Keratinocyte (primary cell): ENCODE measurements at regions not wholly inside any gene's neighbourhood (a gene's known extent, or its start where the extent isn't known, plus 50 kb on each side); places are given as distances from the start of the nearest gene placed in this dataset.
A peak's percentile ranks its signal among the peaks of the same experiment; 100 is the strongest.

Experiments used
- DNase-seq: peaks from one replicate; pipeline ENCODE4 v3.0.0-alpha.2; 2011; ENCODE audit warnings: low read depth, missing footprints, low spot score
- FAIRE-seq: peaks from 2 replicates; lab custom pipeline; 2011; peaks lifted over from hg19 to GRCh38; lab: Jason Lieb, UNC
- H2AFZ ChIP-seq: 2 replicates; pipeline ENCODE4 v1.6.0; 2012; ENCODE audit warnings: low read length, control low read depth, inconsistent platforms; ENCODE audit not compliant: control insufficient read depth
- H3K27ac ChIP-seq: 2 replicates; pipeline ENCODE4 v1.5.1; 2011; ENCODE audit warnings: low read length; ENCODE audit not compliant: control insufficient read depth, insufficient read depth
- H3K27me3 ChIP-seq: 3 replicates; pipeline ENCODE4 v1.6.0; 2011; ENCODE audit warnings: low read length; ENCODE audit not compliant: control insufficient read depth, insufficient read depth; ENCODE audit errors: extremely low read depth
- H3K36me3 ChIP-seq, 2 experiments: 2 replicates in 1 of 2; 3 replicates in 1 of 2; pipeline ENCODE4 v1.5.1; 2011; ENCODE audit warnings: low read length in 2 of 2, mild to moderate bottlenecking in 1 of 2; ENCODE audit not compliant: control insufficient read depth in 2 of 2, insufficient read depth in 2 of 2; ENCODE audit errors: extremely low read depth in 1 of 2
- H3K4me1 ChIP-seq: 3 replicates; pipeline ENCODE4 v1.5.1; 2011; ENCODE audit warnings: low read length; ENCODE audit not compliant: control insufficient read depth, insufficient read depth; ENCODE audit errors: extremely low read depth
- H3K4me2 ChIP-seq: 3 replicates; pipeline ENCODE4 v1.6.0; 2011; ENCODE audit warnings: low read depth, low read length; ENCODE audit not compliant: control insufficient read depth, insufficient read depth; ENCODE audit errors: extremely low read depth
- H3K4me3 ChIP-seq, 3 experiments: fragments of 200-600 bp in 1 of 3; sonication (generic) in 1 of 3; 2 replicates in 2 of 3; 3 replicates in 1 of 3; pipeline ENCODE4 v1.5.1; 2011 to 2016; ENCODE audit warnings: low read length in 3 of 3, mild to moderate bottlenecking in 3 of 3, control low read depth in 2 of 3, inconsistent platforms in 1 of 3, low read depth in 1 of 3, mixed read lengths in 1 of 3, mixed run types in 1 of 3, moderate library complexity in 1 of 3; ENCODE audit not compliant: control insufficient read depth in 2 of 3, insufficient read depth in 2 of 3; ENCODE audit errors: extremely low read depth in 1 of 3
- H3K79me2 ChIP-seq: 2 replicates; pipeline ENCODE4 v1.6.0; 2012; ENCODE audit warnings: low read length; ENCODE audit not compliant: control insufficient read depth, insufficient read depth
- H3K9ac ChIP-seq: 3 replicates; pipeline ENCODE4 v1.6.0; 2011; ENCODE audit warnings: low read length; ENCODE audit not compliant: control insufficient read depth, insufficient read depth; ENCODE audit errors: extremely low read depth
- H3K9me1 ChIP-seq: 3 replicates; pipeline ENCODE4 v1.6.0; 2011; ENCODE audit warnings: low read length; ENCODE audit not compliant: control insufficient read depth, insufficient read depth; ENCODE audit errors: extremely low read depth
- H3K9me3 ChIP-seq: 2 replicates; pipeline ENCODE4 v1.5.1; 2012; ENCODE audit warnings: low read depth, low read length; ENCODE audit not compliant: control insufficient read depth
- H4K20me1 ChIP-seq: 3 replicates; pipeline ENCODE4 v1.6.0; 2011; ENCODE audit warnings: low read length; ENCODE audit not compliant: control insufficient read depth, insufficient read depth; ENCODE audit errors: extremely low read depth
- EZH2 ChIP-seq: IDR thresholded peaks from one replicate; pipeline ENCODE4 v1.6.1; 2012; ENCODE audit warnings: inconsistent platforms, mild to moderate bottlenecking, low read length, moderate library complexity
- dilution Hi-C: fragments of 300-500 bp; cut with MboI; formaldehyde crosslinking; loops from one replicate; pipeline ENCODE4 v1.7.0; 2020; ENCODE audit warnings: low sequenced_read_pairs; ENCODE audit not compliant: extremely low pct_ligation_motif_present
- TF ChIP-seq, protein P1 (sequence below), 3 experiments: IDR thresholded peaks in 1 of 3; conservative IDR thresholded peaks in 1 of 3; optimal IDR thresholded peaks in 1 of 3; 2 replicates in 2 of 3; 3 replicates in 1 of 3; pipeline versions ENCODE3 to v1.5.1; 2011; ENCODE audit warnings: low read length in 3 of 3, mild to moderate bottlenecking in 3 of 3, moderate library complexity in 2 of 3, control low read depth in 1 of 3, inconsistent platforms in 1 of 3; ENCODE audit not compliant: insufficient read depth in 2 of 3; ENCODE audit errors: extremely low read depth in 1 of 3

DNA sequence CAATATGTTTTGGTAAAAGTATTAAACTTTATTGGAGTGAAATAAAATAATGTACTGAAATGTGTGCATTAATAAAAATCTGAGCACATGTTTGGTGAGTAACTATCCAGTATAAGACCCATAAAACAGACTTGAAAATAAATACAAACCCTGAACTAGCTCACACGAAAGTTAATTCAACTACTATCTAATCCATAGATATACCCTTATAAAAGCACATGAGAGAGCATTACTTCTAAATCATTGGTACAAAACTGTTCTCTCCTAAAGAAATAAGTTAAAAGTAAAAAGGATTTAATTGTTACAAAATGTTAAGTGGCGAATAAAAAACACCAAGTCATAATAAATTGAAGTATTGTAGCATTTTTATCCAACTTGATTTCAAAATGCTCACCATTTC is 295.6 kb downstream of the PTPRC start:
- H4K20me1 ChIP-seq: no peaks in the 10 kb centered on the region
- no peaks in the 10 kb centered on the region for H3K36me3 ChIP-seq
- TF ChIP-seq EZH2: no peak
- H3K9ac ChIP-seq: peak overlapping the region; percentile 88
- H3K4me3 ChIP-seq: peak overlapping the region; percentile 70 to 98 (median 94)
- no peak overlapping the region for H2AFZ ChIP-seq
- H3K79me2 ChIP-seq: peaks cover 65% of the 10 kb centered on the region
- FAIRE-seq (no peak), DNase-seq (no peak)
- H3K4me1 ChIP-seq: peaks cover 25% of the 10 kb centered on the region
- no peaks in the 10 kb centered on the region for H3K9me1 ChIP-seq
- H3K27ac ChIP-seq: peak overlapping the region; percentile 90
- H3K9me3 ChIP-seq: no peaks in the 10 kb centered on the region
- dilution Hi-C loops: no loop called here
- peak overlapping the region; percentile 64 for H3K4me2 ChIP-seq
- no peaks in the 10 kb centered on the region for H3K27me3 ChIP-seq

DNA sequence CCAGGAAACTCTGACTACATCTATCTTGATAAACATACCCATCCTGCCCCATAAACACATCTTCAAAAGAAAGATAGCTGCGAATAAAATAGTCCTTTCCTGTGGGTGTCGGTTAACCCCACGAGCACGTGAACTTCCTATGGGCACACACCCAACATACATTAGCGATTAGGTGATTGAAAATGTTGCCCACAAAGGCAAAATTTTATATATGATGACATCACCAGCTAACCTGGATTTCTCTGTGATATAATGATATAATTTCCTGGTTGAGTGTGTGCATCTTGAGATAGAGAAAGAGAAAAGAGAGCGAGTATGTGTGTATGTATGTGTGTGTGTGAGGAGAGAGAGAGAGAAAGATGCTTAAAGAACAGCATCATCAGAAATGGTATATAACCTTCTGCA is 296.1 kb downstream of the PTPRC start:
- peak; percentile 5 for FAIRE-seq

More for the DNA sequence above, 296.1 kb downstream of the PTPRC start:
- Histone ChIP-seq H3K4me3 (peak overlapping the region; percentile 70 to 98 (median 94)), H3K79me2 (peaks cover 60% of the 10 kb centered on the region), H3K27me3 (no peaks in the 10 kb centered on the region), H3K27ac (peak overlapping the region; percentile 90), H3K4me2 (peak overlapping the region; percentile 64), H2AFZ (no peak overlapping the region), H4K20me1 (no peaks in the 10 kb centered on the region), H3K4me1 (peaks cover 22% of the 10 kb centered on the region), H3K36me3 (no peaks in the 10 kb centered on the region), H3K9me3 (no peaks in the 10 kb centered on the region), H3K9me1 (no peaks in the 10 kb centered on the region), H3K9ac (peak overlapping the region; percentile 88)
- TF ChIP-seq EZH2: no peak
- TF ChIP-seq, protein P1, sequence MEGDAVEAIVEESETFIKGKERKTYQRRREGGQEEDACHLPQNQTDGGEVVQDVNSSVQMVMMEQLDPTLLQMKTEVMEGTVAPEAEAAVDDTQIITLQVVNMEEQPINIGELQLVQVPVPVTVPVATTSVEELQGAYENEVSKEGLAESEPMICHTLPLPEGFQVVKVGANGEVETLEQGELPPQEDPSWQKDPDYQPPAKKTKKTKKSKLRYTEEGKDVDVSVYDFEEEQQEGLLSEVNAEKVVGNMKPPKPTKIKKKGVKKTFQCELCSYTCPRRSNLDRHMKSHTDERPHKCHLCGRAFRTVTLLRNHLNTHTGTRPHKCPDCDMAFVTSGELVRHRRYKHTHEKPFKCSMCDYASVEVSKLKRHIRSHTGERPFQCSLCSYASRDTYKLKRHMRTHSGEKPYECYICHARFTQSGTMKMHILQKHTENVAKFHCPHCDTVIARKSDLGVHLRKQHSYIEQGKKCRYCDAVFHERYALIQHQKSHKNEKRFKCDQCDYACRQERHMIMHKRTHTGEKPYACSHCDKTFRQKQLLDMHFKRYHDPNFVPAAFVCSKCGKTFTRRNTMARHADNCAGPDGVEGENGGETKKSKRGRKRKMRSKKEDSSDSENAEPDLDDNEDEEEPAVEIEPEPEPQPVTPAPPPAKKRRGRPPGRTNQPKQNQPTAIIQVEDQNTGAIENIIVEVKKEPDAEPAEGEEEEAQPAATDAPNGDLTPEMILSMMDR (optimal IDR thresholded peaks at IDR 0.05 in 1 of 3, IDR thresholded peaks at IDR 0.05 in 1 of 3, conservative IDR thresholded peaks at IDR 0.05 in 1 of 3; ENCODE audit: extremely low read depth in 1 of 3, insufficient read depth in 2 of 3, low read length in 3 of 3): no peak
- no peak for DNase-seq
- dilution Hi-C loops: no loop called here
